ENCODE measurements at regions not wholly inside any gene's neighbourhood (a gene's known extent, or its start where the extent isn't known, plus 50 kb on each side); places are given as distances from the start of the nearest gene placed in this dataset.
"Not testable (repeated sequence)": the region's sequence is repeated elsewhere in the genome, so short reads cannot be mapped to it uniquely, and the experiment has no call there.

DNA sequence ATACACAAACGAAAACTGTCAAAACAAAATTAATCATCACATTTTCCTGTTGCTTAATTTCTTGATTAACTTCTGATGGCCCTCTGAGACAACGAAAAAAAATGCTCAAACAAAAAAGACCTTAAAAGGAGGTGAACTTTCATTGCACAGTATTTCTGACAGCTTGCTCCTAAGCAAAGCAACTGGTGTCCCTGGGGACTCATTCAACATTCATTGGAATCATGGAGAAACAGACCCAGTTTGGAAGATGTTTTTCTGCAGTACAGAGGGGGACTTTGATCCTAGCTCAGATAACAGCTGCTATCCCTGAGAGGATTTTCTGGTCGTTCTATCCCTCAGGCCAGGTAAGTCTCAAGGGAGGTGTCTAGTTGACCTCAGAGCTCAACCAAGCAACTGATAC lies 378.7 kb upstream of the ATP11B start:
- DNase-seq: no peak

DNA sequence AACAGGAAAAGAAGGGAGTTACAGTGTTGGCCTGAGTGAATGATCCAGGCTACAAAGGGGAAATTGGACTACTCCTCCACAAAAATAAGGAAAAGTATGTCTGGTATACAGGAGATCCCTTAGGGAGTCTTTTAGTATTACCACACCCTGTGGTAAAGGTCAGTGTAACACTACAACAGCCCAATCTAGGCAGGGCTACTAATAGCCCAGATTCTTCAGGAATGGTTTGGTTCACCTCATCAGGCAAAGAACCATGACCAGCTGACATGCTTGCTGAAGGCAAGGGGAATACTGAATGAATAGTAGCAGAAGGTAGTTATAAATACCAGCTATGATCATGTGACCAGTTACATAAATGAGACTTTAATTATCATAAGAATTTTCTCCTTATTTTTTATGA lies 372.6 kb upstream of the ATP11B start:
- DNase-seq: no peak

DNA sequence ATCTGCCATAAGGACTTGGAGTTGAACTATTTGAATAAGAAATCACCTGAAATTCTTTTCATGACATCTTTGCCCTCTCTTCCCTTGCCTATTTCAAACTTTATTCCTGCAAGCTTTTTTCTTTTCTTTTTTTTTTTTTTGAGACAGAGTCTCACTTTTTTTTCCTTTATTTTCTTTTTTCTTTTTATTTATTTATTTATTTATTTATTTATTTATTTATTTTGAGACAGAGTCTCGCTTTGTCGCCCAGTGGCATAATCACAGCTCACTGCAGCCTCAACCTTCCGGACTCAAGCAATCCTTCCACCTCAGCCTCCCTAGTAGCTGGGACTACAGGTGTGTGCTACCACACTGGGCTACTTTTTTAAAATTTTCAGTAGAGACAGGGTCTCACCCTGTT lies 369.3 kb upstream of the ATP11B start:
- no peak for DNase-seq

DNA sequence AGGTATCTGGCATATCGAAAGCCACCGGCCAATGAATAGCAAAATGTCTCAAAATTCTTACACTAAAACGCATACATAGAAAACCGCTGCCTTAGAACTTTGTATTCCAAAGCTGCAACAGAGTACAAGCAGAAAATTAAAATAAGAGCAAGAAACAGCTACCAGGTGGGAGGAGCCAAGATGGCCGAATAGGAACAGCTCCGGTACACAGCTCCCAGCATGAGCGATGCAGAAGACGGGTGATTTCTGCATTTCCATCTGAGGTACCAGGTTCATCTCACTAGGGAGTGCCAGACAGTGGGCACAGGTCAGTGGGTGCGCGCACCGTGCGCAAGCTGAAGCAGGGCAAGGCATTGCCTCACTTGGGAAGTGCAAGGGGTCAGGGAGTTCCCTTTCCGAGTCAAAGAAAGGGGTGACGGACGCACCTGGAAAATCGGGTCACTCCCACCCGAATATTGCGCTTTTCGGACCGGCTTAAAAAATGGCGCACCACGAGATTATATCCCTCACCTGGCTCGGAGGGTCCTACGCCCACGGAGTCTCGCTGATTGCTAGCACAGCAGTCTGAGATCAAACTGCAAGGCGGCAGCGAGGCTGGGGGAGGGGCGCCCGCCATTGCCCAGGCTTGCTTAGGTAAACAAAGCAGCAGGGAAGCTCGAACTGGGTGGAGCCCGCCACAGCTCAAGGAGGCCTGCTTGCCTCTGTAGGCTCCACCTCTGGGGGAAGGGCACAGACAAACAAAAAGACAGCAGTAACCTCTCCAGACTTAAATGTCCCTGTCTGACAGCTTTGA lies 367.2 kb upstream of the ATP11B start:
- DNase-seq: not testable (repeated sequence)

DNA sequence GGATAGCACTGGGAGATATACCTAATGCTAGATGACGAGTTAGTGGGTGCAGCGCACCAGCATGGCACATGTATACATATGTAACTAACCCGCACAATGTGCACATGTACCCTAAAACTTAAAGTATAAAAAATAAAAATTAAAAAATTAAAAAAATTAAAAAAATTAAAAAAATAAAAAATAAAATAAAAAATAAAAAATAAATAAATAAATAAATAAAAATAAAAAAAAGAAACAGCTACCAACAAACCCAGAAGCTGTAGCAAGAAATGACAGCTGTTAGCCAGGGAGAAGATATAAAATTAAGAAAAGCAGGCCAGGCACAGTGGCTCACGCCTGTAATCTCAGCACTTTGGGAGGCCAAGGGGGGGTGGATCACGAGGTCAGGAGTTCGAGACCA lies 361.3 kb upstream of the ATP11B start:
- DNase-seq: not testable (repeated sequence)

DNA sequence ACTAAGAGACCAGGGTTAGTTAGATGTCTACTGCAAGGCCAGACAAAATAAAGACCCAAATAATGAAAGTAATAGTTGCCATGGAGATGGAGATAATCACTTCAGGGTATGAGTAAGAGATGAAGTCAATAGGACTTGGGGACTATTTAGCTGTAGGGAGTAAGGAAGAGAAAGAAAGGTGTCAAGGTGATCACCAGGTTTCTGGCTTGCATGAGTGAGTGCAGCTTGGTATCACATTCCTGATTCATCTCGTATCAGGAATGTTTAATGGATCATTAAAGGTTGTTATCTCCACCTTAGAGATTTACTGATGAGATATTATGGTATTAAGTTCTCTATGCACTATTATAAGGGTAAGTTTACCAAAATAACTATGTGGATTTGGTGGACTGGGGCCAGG lies 357.4 kb upstream of the ATP11B start:
- DNase-seq: no peak

DNA sequence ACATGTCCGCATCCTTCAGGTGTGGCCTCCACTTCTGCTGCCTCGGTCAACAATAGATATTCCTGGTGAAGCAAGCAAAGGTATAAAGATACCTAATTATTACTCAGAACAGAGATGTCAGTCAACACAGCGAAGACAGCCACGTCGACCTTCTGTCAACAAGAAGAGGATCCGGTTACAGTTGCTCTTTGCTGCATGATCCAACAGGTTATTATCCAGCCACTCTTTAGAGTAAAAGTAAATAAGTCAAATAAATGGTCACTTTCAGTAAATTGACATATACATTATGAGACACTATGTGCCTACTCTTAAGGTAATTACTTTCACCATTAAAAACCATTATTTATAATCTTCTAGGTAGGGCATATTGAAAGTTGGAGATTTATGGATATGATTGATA lies 356.8 kb upstream of the ATP11B start:
- no peak for DNase-seq

DNA sequence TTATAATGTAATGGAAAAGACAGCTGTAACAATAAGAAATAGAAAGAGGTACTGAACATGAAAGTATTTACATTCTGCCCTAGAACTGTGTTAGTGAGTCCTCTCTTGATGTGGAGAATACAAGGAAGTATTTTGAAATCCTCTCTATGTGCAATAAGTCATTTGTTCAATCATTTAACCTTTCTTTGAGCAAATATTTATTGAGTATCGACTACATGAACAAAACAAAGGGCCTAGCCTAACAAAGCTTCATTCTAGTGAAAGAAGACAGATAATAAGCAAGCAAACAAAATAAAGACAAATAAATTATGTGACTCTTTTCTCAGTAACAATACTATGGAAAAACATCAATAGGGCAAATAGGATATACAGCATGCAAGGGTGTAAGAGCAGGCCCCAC lies 354.9 kb upstream of the ATP11B start:
- DNase-seq: no peak

DNA sequence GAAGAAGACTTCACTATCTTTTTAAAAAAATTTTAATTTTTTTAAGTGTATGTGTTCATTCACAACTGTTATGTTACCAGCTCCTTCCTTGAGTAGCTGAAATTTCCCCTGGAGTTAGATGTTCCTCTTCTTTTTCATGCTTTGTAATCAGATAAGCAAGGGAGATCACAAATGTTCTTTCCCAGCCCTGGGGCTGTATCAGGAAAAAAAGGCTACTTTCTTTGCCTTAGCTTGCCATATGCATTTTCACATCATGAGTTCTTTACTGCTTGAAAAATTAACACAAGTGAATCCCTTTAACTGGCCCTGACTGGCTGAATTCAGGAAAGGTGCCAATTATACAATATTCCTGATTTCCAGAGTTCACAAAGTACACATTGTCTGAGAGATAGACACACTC lies 353.2 kb upstream of the ATP11B start:
- DNase-seq: no peak

DNA sequence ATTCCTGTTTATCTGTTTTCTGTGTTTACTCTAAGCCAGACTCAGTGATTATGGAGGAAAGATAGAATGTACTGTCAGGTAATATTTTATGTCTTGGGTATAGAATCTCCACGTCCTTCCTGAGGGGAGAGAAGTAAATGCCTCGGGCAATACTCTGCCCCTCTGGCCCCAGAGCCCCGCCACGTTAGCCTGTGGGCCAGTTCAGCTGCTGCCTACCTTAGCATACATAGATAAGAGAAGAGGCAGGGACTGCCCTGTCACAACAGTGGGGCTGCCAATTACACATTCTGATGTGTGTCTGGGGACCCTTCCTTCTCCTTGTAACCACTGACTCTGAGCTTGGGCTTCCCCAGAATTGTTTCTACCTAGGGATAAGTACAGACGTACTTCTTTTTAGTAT lies 347.7 kb upstream of the ATP11B start:
- DNase-seq: no peak

DNA sequence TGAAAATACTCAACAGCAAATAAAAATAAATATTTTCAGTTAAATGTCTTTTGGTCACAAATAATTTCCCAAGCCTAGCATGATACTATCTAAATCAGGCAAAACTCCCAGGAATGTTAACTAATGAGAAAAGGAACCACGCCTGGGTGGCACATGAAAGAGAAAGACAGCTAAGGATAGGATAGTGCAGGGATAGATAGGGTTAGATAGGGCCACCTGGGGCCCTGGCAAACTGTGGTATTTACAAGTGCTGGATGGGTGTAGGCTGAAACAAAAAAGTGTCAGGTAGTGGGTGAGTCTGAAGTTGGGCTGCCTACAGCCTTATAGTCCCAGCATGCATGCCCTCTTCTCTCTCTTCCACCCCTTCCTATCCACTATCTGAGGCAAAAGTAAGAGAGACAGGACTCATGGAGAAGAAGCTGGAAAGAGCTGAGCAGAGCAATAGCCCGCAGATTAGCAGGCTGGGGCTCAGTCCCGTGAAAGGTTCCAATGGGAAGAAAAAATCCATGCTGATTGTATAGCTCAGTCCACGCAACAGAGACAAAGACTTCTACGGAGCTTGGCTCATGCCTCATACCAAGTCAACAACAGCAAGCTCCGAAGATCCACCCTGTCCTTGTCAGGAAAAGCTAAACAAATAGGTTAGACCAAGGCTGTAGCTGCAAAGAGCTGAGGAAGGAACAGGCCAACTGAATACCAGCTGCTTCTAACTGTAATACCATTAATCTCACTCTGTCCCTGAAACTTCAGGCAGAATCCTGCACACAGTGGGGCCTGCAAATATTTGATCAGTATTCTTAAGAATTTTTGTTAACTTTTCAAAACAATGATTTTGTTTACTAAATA lies 342.1 kb upstream of the ATP11B start:
- DNase-seq: no peak

DNA sequence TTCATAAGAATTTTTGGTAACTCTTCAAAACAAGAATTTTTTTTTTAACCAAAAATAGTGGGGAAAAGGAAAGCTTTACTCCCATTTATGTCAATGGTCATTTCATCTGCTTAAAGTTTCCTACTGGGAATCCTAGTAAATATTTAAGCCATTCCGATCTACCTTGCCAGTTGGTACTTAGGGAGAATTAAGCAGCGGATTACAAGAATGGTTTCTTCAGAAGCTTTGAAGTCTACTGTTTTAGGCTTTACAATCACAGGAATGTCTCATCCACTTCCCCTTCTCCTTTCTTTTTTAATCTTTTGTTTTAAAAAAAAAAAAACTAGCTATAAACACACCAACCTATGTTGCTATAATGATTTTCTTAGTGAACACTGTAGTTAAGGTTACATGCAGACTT lies 341.4 kb upstream of the ATP11B start:
- no peak for DNase-seq

DNA sequence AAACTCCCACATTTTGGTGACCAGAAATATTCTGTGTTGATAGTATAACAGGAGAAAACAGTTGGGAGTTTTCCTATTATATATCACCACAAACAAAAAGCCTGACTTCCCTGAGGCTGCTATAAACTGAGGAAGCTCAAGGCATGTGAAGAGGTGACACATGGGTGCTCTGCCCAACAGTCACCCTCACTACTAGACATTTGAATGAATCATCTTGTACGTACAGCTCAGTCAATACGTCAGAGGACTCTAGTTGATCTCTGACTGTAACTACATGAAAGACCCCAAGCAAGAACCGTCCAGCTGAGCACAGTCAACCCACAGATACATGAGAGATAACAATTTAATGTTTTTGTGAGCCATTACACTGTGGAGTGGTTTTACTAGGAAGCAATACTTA lies 338.3 kb upstream of the ATP11B start:
- no peak for DNase-seq

DNA sequence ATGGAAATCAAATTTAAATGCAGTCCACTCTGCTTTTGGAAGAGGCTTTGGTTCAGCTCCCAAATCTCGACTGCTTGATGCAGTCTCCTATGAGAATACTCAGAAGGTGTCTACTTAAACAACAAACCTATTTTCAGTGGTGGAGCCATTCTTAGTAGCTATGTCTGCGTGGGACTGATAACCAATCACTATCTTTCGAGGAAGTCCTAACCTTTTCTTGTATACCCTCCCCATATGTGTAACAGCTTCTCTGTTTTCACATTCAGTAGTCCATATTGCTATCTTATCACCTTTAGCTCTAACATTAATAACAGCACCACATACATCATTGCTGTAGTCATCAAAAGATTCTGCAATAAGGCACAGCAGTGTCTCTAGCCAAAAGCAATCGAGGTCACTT lies 333.0 kb upstream of the ATP11B start:
- DNase-seq: no peak

DNA sequence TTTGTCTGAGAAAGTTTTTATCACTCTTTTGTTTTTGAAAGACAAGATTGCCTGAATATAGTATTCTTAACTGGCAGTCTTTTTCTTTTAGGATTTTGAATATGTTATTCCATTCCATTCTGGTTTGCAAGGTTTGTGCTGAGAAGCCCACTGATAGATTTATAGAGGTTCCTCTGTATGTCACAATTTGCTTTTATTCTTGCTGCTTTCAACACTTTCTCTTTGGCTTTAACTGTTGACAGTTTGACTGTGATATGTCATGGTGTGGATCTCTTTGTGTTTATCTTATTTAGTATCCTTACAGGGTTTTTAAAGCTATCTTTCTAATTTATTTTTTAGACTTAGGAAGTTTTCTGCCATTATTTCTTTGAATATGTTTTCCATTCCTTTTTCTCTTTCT lies 331.2 kb upstream of the ATP11B start:
- no peak for DNase-seq

DNA sequence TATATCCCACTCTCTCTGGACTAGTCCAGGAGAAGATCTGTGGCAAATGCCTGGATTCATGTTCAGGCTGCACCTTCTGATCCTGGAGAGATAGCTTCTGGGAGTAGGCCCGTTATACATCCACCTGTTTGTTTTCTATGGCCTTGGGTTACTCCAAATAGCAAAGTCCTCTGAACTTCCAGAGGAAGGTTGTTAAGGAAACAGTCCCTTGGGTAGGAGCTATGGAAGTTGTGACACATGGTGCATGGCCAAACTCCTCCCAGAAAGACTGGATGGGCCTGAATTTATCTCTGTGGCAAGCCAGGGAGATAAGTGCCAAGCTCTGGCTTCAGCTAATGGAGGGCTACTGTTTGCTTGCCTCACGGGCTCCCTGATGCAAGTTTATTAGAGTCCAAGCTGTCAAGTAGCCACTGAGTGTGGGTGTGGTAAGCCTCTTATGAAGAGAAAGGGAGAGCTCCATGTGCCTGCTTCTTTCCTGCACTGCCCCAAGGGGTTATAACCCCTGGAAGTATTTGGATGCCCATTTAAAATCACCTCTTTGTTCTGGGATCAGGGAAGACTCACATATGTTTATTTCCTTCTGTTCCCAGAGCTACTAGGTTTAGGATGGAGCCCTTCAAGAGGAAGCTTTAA lies 328.7 kb upstream of the ATP11B start:
- no peak for DNase-seq

DNA sequence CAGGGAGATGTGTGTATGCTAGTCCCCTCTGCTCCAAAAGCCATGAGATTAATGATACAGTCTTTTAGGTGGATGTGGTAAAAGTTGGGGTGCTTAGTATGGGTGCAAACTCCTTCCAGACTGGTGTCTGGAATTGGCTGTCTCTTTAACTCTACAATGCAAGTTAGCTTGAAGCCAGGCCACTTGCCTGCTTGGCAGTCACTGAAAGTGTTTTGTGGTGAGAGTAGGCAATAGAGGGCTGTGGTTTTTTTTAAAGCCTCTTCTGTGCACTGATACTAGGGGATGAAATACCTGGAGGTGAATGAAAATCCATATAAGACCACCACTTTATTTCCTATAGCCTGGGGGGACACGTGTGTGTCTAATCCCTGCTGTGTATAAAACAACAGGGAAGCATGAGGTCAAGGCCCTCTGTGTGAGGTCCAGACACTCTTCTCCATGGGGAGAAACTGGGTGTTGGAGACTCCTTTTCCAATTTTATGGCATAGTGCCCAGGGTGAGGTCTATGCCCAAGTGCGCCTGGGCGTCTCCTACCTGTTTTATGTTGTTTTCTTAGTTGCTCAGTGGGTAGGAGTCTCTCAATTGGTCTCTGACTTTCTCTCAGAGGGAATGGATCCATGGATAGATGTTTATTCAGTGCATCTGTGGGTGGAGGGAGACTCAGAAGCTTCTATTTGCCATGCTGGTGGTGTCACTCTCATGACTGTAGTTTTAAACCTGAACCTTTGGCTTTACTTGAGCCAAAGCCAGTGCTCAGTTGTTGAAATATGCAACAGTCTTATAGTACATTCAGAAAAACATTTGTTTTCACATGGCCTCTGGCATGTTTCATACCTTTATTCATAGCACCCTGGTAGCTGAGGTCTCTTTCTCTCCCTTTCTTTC lies 327.8 kb upstream of the ATP11B start:
- no peak for DNase-seq

DNA sequence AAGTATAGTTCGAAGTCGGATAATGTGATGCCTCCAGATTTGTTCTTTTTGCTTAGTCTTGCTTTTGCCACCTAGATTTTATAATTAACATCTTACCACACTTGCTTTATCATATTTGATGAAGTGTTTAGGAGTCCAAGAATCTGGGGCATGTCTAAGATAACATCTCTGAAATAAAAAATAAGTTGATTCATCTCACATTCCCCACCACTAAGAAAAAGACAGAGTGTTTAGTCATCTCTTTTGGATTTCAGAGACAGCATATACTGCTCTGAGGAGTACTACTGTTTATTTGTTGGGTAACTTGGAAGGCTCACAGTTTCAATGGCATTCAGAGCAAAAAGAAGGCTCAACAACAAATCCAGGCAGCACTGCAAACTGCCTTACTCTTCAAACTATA lies 324.2 kb upstream of the ATP11B start:
- no peak for DNase-seq

DNA sequence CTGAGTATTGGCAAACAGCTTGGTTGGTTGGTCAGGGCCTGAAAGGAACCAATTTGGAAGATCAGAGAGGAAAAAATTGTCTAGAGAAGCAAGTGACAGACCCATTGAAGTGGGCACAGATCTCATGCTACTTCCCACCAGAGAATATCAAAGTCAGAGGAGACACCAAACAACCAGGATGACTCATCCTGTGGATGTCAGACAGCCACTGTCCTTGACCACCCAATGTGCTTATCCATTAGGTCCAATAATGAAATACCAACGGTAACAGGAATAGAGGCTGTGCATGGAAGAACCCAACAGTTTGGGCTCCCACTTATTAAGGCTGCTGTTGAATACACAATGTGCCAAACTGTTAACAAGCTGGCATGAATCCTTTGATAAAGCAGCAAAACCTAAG lies 323.1 kb upstream of the ATP11B start:
- DNase-seq: no peak

DNA sequence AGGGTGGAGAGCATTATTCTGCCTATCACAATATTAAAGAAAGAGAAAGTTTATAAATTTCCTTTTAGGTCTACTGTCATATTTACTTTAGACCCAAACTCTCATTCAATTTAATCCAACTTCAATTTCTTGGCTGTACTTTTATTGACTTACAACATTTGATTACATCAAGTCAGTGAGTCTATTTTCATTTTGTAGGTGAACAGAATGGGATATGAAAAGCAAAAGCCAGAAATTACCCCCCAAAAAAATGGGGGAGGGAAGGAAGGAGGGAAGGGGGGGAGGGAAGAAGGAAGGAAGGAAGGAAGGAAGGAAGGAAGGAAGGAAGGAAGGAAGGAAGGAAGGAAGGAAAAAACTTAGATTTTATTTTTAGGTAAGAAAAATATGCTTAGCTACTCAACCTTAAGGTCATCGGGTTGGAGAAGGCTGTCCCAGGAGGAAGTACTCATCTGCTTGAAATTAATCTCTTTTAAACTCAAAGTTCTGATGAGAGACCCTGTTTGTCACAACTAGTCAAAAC lies 320.1 kb upstream of the ATP11B start:
- DNase-seq: no peak

DNA sequence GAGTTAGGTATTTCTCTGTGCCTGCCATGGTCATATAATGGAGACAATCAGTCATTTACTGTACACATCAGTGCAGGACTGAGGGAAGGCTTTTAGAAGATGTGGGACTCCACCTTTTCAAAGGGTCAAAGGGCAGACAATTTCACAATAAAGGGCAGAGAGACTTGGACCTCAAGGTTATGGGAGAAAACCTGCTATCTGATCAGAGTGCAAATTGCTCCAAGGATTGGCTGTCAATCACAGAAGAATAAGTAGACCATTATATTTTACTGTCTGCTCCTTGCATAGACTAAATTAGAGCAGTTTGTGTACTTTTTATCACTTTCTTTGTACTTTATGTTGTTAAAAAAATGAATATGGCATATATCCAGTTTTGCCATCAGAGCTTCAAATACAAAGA lies 314.9 kb upstream of the ATP11B start:
- DNase-seq: no peak

DNA sequence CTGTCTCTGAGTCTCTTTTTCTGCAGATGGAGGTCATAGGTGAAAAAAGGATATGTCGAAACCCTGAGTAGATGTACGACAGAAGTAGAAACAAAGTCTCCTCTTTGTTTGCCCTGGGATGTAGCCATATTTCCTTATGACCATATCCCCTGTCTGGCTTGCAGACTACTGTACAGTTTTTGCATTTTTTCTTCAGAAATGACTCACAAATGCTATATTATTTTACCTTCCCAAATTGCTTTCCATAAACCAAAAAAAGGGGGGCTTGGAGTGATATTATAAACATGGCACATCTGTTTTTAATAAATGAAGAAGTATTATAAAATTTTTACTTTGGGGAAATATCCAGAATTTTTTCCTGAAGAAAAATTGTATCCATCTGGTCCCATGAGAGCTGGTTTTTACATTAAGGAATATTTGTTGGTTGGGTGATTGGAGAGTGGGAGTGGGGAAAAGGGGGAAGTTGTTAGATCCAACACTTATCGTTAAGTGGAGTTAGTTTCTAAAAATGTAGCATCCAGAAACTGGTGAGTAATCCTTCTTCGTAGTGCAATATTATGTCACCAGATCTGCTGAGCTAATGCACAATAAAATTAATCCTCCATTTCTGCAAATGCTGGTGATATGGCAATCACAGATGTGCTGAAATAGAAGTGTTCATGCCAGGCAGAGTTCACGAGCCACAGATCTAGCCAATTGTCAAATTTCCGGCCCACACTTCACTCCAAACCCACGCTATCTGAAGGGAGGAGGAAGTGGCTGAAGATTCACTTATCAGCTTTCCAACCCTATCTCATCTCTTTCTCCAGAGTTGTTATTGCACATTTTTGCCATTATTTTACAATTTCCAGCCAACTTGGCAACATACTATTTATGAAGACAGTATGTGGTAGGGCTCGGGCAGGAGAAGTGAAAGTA lies 313.6 kb upstream of the ATP11B start:
- no peak for DNase-seq

All from stimulated activated naive CD4-positive, alpha-beta T cell (primary cell).